ENCODE measurements at regions not wholly inside any gene's neighbourhood (a gene's known extent, or its start where the extent isn't known, plus 50 kb on each side); places are given as distances from the start of the nearest gene placed in this dataset.
A peak's percentile ranks its signal among the peaks of the same experiment; 100 is the strongest.

- Histone ChIP-seq H3K27me3 (ENCODE audit: low read depth, low read length) (no peaks in the 10 kb centered on the region), H3K4me3 (ENCODE audit: low read length) (no peak overlapping the region), H2AFZ (ENCODE audit: low read depth, low read length) (0 out of 2 replicates have a peak overlapping the region, but pooled peaks have one; percentile 34), H3K4me1 (ENCODE audit: low read length) (peaks cover 43% of the 10 kb centered on the region), H3K9ac (ENCODE audit: low read length) (no peak overlapping the region), H3K4me2 (ENCODE audit: low read length) (no peak overlapping the region), H3K27ac (ENCODE audit: low read length) (no peak overlapping the region), H3K36me3 (replicated peaks; ENCODE audit: low read depth, low read length) (no peaks in the 10 kb centered on the region), H4K20me1 (ENCODE audit: insufficient read depth, low read length) (no peaks in the 10 kb centered on the region), H3K9me3 (ENCODE audit: insufficient read depth, low read length) (no peaks in the 10 kb centered on the region), H3K79me2 (ENCODE audit: low read length) (no peaks in the 10 kb centered on the region)
- no peak for TF ChIP-seq CTCF (IDR thresholded peaks at IDR 0.05; ENCODE audit: low read depth, low read length)
These were observed 835.4 kb downstream of the MAFB start for GRCh38 chr20:39853636-39854035.

- Histone ChIP-seq H3K9me3 (ENCODE audit: insufficient read depth, low read length) (no peaks in the 10 kb centered on the region), H3K27me3 (ENCODE audit: low read depth, low read length) (no peaks in the 10 kb centered on the region), H3K4me1 (ENCODE audit: low read length) (peaks cover 43% of the 10 kb centered on the region), H3K79me2 (ENCODE audit: low read length) (no peaks in the 10 kb centered on the region), H4K20me1 (ENCODE audit: insufficient read depth, low read length) (no peaks in the 10 kb centered on the region), H3K4me3 (ENCODE audit: low read length) (no peak overlapping the region), H3K36me3 (replicated peaks; ENCODE audit: low read depth, low read length) (no peaks in the 10 kb centered on the region), H3K9ac (ENCODE audit: low read length) (no peak overlapping the region), H3K4me2 (ENCODE audit: low read length) (no peak overlapping the region), H3K27ac (ENCODE audit: low read length) (no peak overlapping the region), H2AFZ (ENCODE audit: low read depth, low read length) (no peak overlapping the region)
- TF ChIP-seq EZH2phosphoT487 (IDR thresholded peaks at IDR 0.05; ENCODE audit: low read depth) (no peak), CTCF (IDR thresholded peaks at IDR 0.05; ENCODE audit: low read depth, low read length) (no peak)
These were observed 836.0 kb downstream of the MAFB start for GRCh38 chr20:39853050-39853449.

GRCh38 chr20:39851459-39851858 lies 837.6 kb downstream of the MAFB start:
- peaks cover 41% of the 10 kb centered on the region for H3K4me1 ChIP-seq (ENCODE audit: low read length)
- TF ChIP-seq EZH2phosphoT487 (IDR thresholded peaks at IDR 0.05; ENCODE audit: low read depth) = no peak
- TF ChIP-seq CTCF (IDR thresholded peaks at IDR 0.05; ENCODE audit: low read depth, low read length) = no peak
- H3K79me2 ChIP-seq (ENCODE audit: low read length) = no peaks in the 10 kb centered on the region
- peak overlapping the region; percentile 90 for H2AFZ ChIP-seq (ENCODE audit: low read depth, low read length)
- no peaks in the 10 kb centered on the region for H3K9me3 ChIP-seq (ENCODE audit: insufficient read depth, low read length)
- H3K36me3 ChIP-seq (replicated peaks; ENCODE audit: low read depth, low read length) = no peaks in the 10 kb centered on the region
- no peak overlapping the region for H3K4me3 ChIP-seq (ENCODE audit: low read length)
- H3K4me2 ChIP-seq (ENCODE audit: low read length) = peak overlapping the region; percentile 5; the same call in 1 of the 2 replicates
- H4K20me1 ChIP-seq (ENCODE audit: insufficient read depth, low read length) = no peaks in the 10 kb centered on the region
- H3K9ac ChIP-seq (ENCODE audit: low read length) = no peak overlapping the region
- peak overlapping the region; percentile 21 for H3K27ac ChIP-seq (ENCODE audit: low read length)
- H3K27me3 ChIP-seq (ENCODE audit: low read depth, low read length) = no peaks in the 10 kb centered on the region

GRCh38 chr20:39850821-39851330 lies 838.2 kb downstream of the MAFB start:
- TF ChIP-seq EZH2phosphoT487 (IDR thresholded peaks at IDR 0.05; ENCODE audit: low read depth) = no peak
- TF ChIP-seq CTCF (IDR thresholded peaks at IDR 0.05; ENCODE audit: low read depth, low read length) = no peak

More at GRCh38 chr20:39850821-39851330, 838.2 kb downstream of the MAFB start:
- H3K27ac ChIP-seq (ENCODE audit: low read length) = peak overlapping the region; percentile 21
- peaks cover 35% of the 10 kb centered on the region for H3K4me1 ChIP-seq (ENCODE audit: low read length)
- peak overlapping the region; percentile 5 for H3K4me2 ChIP-seq (ENCODE audit: low read length)
- peak overlapping the region; percentile 90 for H2AFZ ChIP-seq (ENCODE audit: low read depth, low read length)
- no peaks in the 10 kb centered on the region for H3K79me2 ChIP-seq (ENCODE audit: low read length)
- no peaks in the 10 kb centered on the region for H4K20me1 ChIP-seq (ENCODE audit: insufficient read depth, low read length)
- H3K4me3 ChIP-seq (ENCODE audit: low read length) = no peak overlapping the region
- H3K27me3 ChIP-seq (ENCODE audit: low read depth, low read length) = no peaks in the 10 kb centered on the region
- no peaks in the 10 kb centered on the region for H3K36me3 ChIP-seq (replicated peaks; ENCODE audit: low read depth, low read length)
- H3K9ac ChIP-seq (ENCODE audit: low read length) = no peak overlapping the region; the same call in 1 of the 2 replicates
- no peaks in the 10 kb centered on the region for H3K9me3 ChIP-seq (ENCODE audit: insufficient read depth, low read length)
